Erythroblast (primary cell): ENCODE measurements at regions not wholly inside any gene's neighbourhood (a gene's known extent, or its start where the extent isn't known, plus 50 kb on each side); places are given as distances from the start of the nearest gene placed in this dataset.

Experiments
- DNase-seq, 2 experiments: peaks; one replicate each; lab custom pipeline; 2025; lab: John Stamatoyannopoulos, UW
- GATA1 ChIP-seq: IDR thresholded peaks from 2 replicates; pipeline ENCODE4 v1.6.1; 2011; ENCODE audit warnings: low read depth, mild to moderate bottlenecking, control low read depth, low read length, moderate library complexity
- POLR2A ChIP-seq: IDR thresholded peaks from 2 replicates; pipeline ENCODE4 v1.6.1; 2011; ENCODE audit warnings: mild to moderate bottlenecking, low read length

GRCh38 chr16:51017969-51018368 is 133.1 kb downstream of the SALL1 start:
- no peak for TF ChIP-seq GATA1
- no peak for TF ChIP-seq POLR2A
- DNase-seq: no peak

GRCh38 chr16:51012396-51012795 is 138.7 kb downstream of the SALL1 start:
- no peak for DNase-seq
- TF ChIP-seq GATA1: no peak
- no peak for TF ChIP-seq POLR2A

GRCh38 chr16:51010817-51011216 is 140.3 kb downstream of the SALL1 start:
- no peak for DNase-seq
- no peak for TF ChIP-seq POLR2A
- no peak for TF ChIP-seq GATA1

GRCh38 chr16:51009813-51010212 is 141.3 kb downstream of the SALL1 start:
- no peak for DNase-seq
- TF ChIP-seq POLR2A (no peak), GATA1 (no peak)

GRCh38 chr16:51009359-51009758 is 141.7 kb downstream of the SALL1 start:
- no peak for DNase-seq
- TF ChIP-seq GATA1 (no peak), POLR2A (no peak)

- DNase-seq: no peak
These were observed 142.5 kb downstream of the SALL1 start for GRCh38 chr16:51008607-51009006.

GRCh38 chr16:51008037-51008436 is 143.0 kb downstream of the SALL1 start:
- TF ChIP-seq GATA1 (no peak), POLR2A (no peak)
- DNase-seq: no peak

More at GRCh38 chr16:51008607-51009006, 142.5 kb downstream of the SALL1 start:
- TF ChIP-seq GATA1: no peak
- no peak for TF ChIP-seq POLR2A

GRCh38 chr16:51003850-51004566 is 147.1 kb downstream of the SALL1 start:
- no peak for DNase-seq
- TF ChIP-seq POLR2A (no peak), GATA1 (no peak)

- DNase-seq: no peak
- TF ChIP-seq POLR2A: no peak
- no peak for TF ChIP-seq GATA1
These were observed 148.1 kb downstream of the SALL1 start for GRCh38 chr16:51002881-51003490.

GRCh38 chr16:50999181-50999580 is 151.9 kb downstream of the SALL1 start:
- no peak for DNase-seq
- no peak for TF ChIP-seq POLR2A
- no peak for TF ChIP-seq GATA1

GRCh38 chr16:50998411-50998810 is 152.7 kb downstream of the SALL1 start:
- no peak for DNase-seq
- TF ChIP-seq GATA1 (no peak), POLR2A (no peak)

- no peak for TF ChIP-seq POLR2A
- no peak for TF ChIP-seq GATA1
- DNase-seq: no peak
These were observed 153.4 kb downstream of the SALL1 start for GRCh38 chr16:50997679-50998078.

- TF ChIP-seq POLR2A (no peak), GATA1 (no peak)
- no peak for DNase-seq
These were observed 154.3 kb downstream of the SALL1 start for GRCh38 chr16:50996830-50997186.

GRCh38 chr16:50996166-50996829 is 154.8 kb downstream of the SALL1 start:
- DNase-seq: no peak
- TF ChIP-seq GATA1 (no peak), POLR2A (no peak)

GRCh38 chr16:50994995-50995394 is 156.1 kb downstream of the SALL1 start:
- TF ChIP-seq GATA1: no peak
- TF ChIP-seq POLR2A: no peak

More at GRCh38 chr16:50994995-50995394, 156.1 kb downstream of the SALL1 start:
- DNase-seq: no peak
